HCT116 (cell line): ENCODE measurements at regions not wholly inside any gene's neighbourhood (a gene's known extent, or its start where the extent isn't known, plus 50 kb on each side); places are given as distances from the start of the nearest gene placed in this dataset.

Experiments used
- ATF3 ChIP-seq: IDR thresholded peaks from 2 replicates; pipeline ENCODE4 v1.6.1; 2012
- CEBPB ChIP-seq: IDR thresholded peaks from 2 replicates; pipeline ENCODE4 v1.6.1; 2012; ENCODE audit warnings: low read depth
- CTCF ChIP-seq, 3 experiments: fragments of 200-600 bp in 1 of 3; sonication (generic) in 1 of 3; IDR thresholded peaks in 2 of 3; conservative IDR thresholded peaks in 1 of 3; 2 replicates each; pipeline ENCODE4 v1.5.1; 2012 to 2017; ENCODE audit warnings: low read depth in 2 of 3, low read length in 2 of 3, antibody characterized with exemption in 1 of 3, borderline replicate concordance in 1 of 3, control low read depth in 1 of 3, mild to moderate bottlenecking in 1 of 3, mixed read lengths in 1 of 3, mixed run types in 1 of 3, moderate library complexity in 1 of 3; ENCODE audit not compliant: insufficient read depth in 1 of 3
- EZH2 ChIP-seq: fragments of 200-600 bp; sonication (generic); IDR thresholded peaks from 2 replicates; pipeline ENCODE4 v1.6.1; 2017; ENCODE audit warnings: antibody characterized with exemption, mixed run types
- JUND ChIP-seq: IDR thresholded peaks from 2 replicates; pipeline ENCODE4 v1.6.1; 2012
- POLR2A ChIP-seq: IDR thresholded peaks from 2 replicates; pipeline ENCODE4 v1.7.0; 2011; ENCODE audit warnings: borderline replicate concordance; ENCODE audit not compliant: insufficient read depth, insufficient read length; ENCODE audit errors: extremely low read depth
- POLR2AphosphoS5 ChIP-seq: IDR thresholded peaks from 2 replicates; pipeline ENCODE4 v1.6.1; 2011; ENCODE audit warnings: mild to moderate bottlenecking, low read depth, low read length, moderate library complexity
- RAD21 ChIP-seq: IDR thresholded peaks from 2 replicates; pipeline ENCODE4 v1.6.1; 2012; ENCODE audit warnings: low read depth, mild to moderate bottlenecking
- REST ChIP-seq: IDR thresholded peaks from 2 replicates; pipeline ENCODE4 v1.6.1; 2012; ENCODE audit warnings: low read depth
- SP1 ChIP-seq: IDR thresholded peaks from 2 replicates; pipeline ENCODE4 v1.6.1; 2012; ENCODE audit warnings: low read depth
- SRF ChIP-seq: IDR thresholded peaks from 2 replicates; pipeline ENCODE4 v1.6.1; 2012; ENCODE audit warnings: low read depth
- ZBTB33 ChIP-seq: IDR thresholded peaks from 2 replicates; pipeline ENCODE4 v1.6.1; 2011; ENCODE audit warnings: mild to moderate bottlenecking, low read length, moderate library complexity; ENCODE audit not compliant: insufficient replicate concordance; ENCODE audit errors: extremely low read depth
- ZNF274 ChIP-seq: fragments of 200-500 bp; sonication (Bioruptor generic); IDR thresholded peaks from 2 replicates; pipeline ENCODE4 v1.6.1; 2014; ENCODE audit warnings: mild to moderate bottlenecking, low read depth, low read length, inconsistent platforms

GRCh38 chr4:16411501-16412085 is 185.3 kb upstream of the TAPT1 start:
- no peak for TF ChIP-seq REST
- no peak for TF ChIP-seq SP1
- TF ChIP-seq CTCF (IDR thresholded peaks at IDR 0.05 in 2 of 3, conservative IDR thresholded peaks at IDR 0.05 in 1 of 3; ENCODE audit: borderline replicate concordance in 1 of 3, insufficient read depth in 1 of 3, low read depth in 2 of 3, low read length in 2 of 3) = no peak
- no peak for TF ChIP-seq POLR2AphosphoS5
- TF ChIP-seq JUND = no peak
- TF ChIP-seq ZNF274 = no peak
- no peak for TF ChIP-seq EZH2
- TF ChIP-seq POLR2A = no peak
- TF ChIP-seq RAD21 = no peak
- no peak for TF ChIP-seq ATF3
- no peak for TF ChIP-seq SRF
- TF ChIP-seq CEBPB = no peak
- TF ChIP-seq ZBTB33 = no peak
